ENCODE measurements at regions not wholly inside any gene's neighbourhood (a gene's known extent, or its start where the extent isn't known, plus 50 kb on each side); places are given as distances from the start of the nearest gene placed in this dataset.

DNA sequence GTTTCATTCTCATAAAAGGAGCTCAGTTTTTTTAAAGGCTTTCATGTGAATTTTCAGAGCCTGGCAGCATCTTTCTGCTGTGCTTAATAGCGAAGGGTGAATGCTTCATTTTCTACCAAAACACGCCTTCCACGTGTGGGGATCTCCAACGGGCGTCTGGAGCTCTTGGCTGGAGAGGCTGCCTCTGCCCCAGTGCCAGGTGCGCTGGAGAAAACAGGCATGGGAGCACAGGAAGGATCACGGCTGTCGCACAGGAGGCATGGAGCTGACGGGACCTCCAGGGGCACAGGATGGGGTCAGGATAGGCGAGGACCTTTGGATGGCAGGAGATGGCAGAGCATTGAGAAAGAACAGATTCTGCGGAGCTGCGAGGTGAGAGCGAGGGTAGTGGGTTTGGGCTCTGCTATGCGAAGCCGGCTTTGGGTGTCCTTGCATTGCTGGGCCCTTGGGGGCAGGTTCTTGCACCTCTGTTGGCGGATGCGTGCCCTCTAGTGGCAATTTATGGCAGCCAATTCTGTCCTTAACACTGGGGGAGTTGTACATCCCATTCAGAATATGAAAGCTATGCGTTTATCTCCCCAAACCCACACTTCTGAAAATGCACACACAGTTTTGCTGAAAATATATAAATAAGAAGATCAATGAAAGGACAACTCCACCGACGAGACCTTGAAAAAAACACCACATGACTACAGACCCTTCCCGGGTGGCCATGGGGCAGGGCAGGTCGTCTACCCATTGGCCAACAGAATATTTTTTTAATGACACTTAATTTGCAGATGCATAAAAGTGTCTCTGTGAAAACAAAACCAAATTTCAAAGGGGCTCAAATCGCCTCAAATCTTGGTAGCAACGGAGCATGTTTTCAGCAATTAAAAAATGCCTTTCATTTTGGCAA is 90.4 kb upstream of the SLC35G4 start:
- Histone ChIP-seq H3K4me3 (ENCODE audit: low read depth in 2 of 2, low read length in 1 of 2) (peak overlapping the region in 1 of 2 experiments; percentile 30; a peak in 2 of 4 replicates), H3K4me2 (peak overlapping the region; percentile 55; the same call in 1 of the 2 replicates), H3K9me2 (no peaks in the 10 kb centered on the region), H2AFZ (ENCODE audit: low read depth) (no peak overlapping the region), H4K20me1 (ENCODE audit: insufficient read depth) (no peaks in the 10 kb centered on the region), H3K9ac (no peak overlapping the region), H3K9me3 (no peaks in the 10 kb centered on the region), H3K27ac (ENCODE audit: low read depth in 2 of 2, low read length in 1 of 2) (no peak overlapping the region), H3F3A (replicated peaks; ENCODE audit: insufficient read depth) (no peaks in the 10 kb centered on the region), H3K27me3 (ENCODE audit: insufficient read depth) (peaks cover 7% of the 10 kb centered on the region; the same call in 1 of the 2 replicates), H3K79me2 (ENCODE audit: insufficient read depth) (no peaks in the 10 kb centered on the region), H3K36me3 (replicated peaks in 1 of 2; ENCODE audit: control insufficient read depth in 1 of 2, insufficient read depth in 2 of 2, low read length in 1 of 2) (no peaks in the 10 kb centered on the region), H3K4me1 (ENCODE audit: control insufficient read depth in 1 of 2, insufficient read depth in 2 of 2, low read depth in 1 of 2, low read length in 1 of 2) (no peaks in the 10 kb centered on the region)
- CTCF ChIA-PET = interaction anchor here (0.7 to 2.3 kb wide), 15 partner anchors 9 to 208 kb away, joined by 3 to 14 read pairs (median 4); no protein-coding TSS in a partner anchor
- DNase-seq = peak; percentile 54
- POLR2A ChIA-PET = no interaction called here
- 9% methylated on average over 20 of the region's 24 CpGs for WGBS (ENCODE audit: low lambda C conversion rate)
- TF ChIP-seq GABPA (IDR thresholded peaks at IDR 0.05; ENCODE audit: low read depth) (no peak), RFX5 (IDR thresholded peaks at IDR 0.05; ENCODE audit: low read length) (no peak), RAD21 (IDR thresholded peaks at IDR 0.05; ENCODE audit: low read length) (peak; percentile 54), RXRA (IDR thresholded peaks at IDR 0.05; ENCODE audit: borderline replicate concordance, low read depth) (no peak), NRF1 (IDR thresholded peaks at IDR 0.05; ENCODE audit: low read depth, low read length) (no peak), IRF3 (IDR thresholded peaks at IDR 0.05; ENCODE audit: low read depth, low read length) (no peak), TEAD4 (IDR thresholded peaks at IDR 0.05; ENCODE audit: borderline replicate concordance, insufficient read depth) (no peak), SMC3 (IDR thresholded peaks at IDR 0.05; ENCODE audit: low read depth, low read length) (peak; percentile 60), FOXJ3 (CRISPR knock-in tag; IDR thresholded peaks at IDR 0.05) (no peak), RCOR1 (IDR thresholded peaks at IDR 0.05; ENCODE audit: low read length) (no peak), NFIC (IDR thresholded peaks at IDR 0.05; ENCODE audit: borderline replicate concordance) (no peak), FOXM1 (IDR thresholded peaks at IDR 0.05; ENCODE audit: low read depth) (no peak), MXI1 (IDR thresholded peaks at IDR 0.05; ENCODE audit: low read depth, low read length) (no peak), MAX (IDR thresholded peaks at IDR 0.05; ENCODE audit: low read depth) (0 out of 2 replicates have a peak, but pooled peaks have one; percentile 17), SIN3A (IDR thresholded peaks at IDR 0.05; ENCODE audit: borderline replicate concordance, low read depth, low read length) (no peak), FOSL2 (IDR thresholded peaks at IDR 0.05; ENCODE audit: borderline replicate concordance, low read depth) (no peak), YY1 (IDR thresholded peaks at IDR 0.05; ENCODE audit: low read depth) (no peak), EZH2phosphoT487 (IDR thresholded peaks at IDR 0.05; ENCODE audit: borderline replicate concordance, low read depth) (no peak), TCF12 (IDR thresholded peaks at IDR 0.05) (no peak), EP300 (IDR thresholded peaks at IDR 0.05; ENCODE audit: borderline replicate concordance in 1 of 2, low read depth in 1 of 2, low read length in 1 of 2) (no peak), TAF1 (IDR thresholded peaks at IDR 0.05; ENCODE audit: borderline replicate concordance, low read depth, low read length) (no peak), PBX3 (IDR thresholded peaks at IDR 0.05) (no peak), MEF2A (IDR thresholded peaks at IDR 0.05; ENCODE audit: borderline replicate concordance, low read depth) (no peak)
- TF ChIP-seq, protein P1, sequence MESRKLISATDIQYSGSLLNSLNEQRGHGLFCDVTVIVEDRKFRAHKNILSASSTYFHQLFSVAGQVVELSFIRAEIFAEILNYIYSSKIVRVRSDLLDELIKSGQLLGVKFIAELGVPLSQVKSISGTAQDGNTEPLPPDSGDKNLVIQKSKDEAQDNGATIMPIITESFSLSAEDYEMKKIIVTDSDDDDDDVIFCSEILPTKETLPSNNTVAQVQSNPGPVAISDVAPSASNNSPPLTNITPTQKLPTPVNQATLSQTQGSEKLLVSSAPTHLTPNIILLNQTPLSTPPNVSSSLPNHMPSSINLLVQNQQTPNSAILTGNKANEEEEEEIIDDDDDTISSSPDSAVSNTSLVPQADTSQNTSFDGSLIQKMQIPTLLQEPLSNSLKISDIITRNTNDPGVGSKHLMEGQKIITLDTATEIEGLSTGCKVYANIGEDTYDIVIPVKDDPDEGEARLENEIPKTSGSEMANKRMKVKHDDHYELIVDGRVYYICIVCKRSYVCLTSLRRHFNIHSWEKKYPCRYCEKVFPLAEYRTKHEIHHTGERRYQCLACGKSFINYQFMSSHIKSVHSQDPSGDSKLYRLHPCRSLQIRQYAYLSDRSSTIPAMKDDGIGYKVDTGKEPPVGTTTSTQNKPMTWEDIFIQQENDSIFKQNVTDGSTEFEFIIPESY (IDR thresholded peaks at IDR 0.05; ENCODE audit: borderline replicate concordance, low read depth) = no peak
- TF ChIP-seq, protein P2, sequence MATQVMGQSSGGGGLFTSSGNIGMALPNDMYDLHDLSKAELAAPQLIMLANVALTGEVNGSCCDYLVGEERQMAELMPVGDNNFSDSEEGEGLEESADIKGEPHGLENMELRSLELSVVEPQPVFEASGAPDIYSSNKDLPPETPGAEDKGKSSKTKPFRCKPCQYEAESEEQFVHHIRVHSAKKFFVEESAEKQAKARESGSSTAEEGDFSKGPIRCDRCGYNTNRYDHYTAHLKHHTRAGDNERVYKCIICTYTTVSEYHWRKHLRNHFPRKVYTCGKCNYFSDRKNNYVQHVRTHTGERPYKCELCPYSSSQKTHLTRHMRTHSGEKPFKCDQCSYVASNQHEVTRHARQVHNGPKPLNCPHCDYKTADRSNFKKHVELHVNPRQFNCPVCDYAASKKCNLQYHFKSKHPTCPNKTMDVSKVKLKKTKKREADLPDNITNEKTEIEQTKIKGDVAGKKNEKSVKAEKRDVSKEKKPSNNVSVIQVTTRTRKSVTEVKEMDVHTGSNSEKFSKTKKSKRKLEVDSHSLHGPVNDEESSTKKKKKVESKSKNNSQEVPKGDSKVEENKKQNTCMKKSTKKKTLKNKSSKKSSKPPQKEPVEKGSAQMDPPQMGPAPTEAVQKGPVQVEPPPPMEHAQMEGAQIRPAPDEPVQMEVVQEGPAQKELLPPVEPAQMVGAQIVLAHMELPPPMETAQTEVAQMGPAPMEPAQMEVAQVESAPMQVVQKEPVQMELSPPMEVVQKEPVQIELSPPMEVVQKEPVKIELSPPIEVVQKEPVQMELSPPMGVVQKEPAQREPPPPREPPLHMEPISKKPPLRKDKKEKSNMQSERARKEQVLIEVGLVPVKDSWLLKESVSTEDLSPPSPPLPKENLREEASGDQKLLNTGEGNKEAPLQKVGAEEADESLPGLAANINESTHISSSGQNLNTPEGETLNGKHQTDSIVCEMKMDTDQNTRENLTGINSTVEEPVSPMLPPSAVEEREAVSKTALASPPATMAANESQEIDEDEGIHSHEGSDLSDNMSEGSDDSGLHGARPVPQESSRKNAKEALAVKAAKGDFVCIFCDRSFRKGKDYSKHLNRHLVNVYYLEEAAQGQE (IDR thresholded peaks at IDR 0.05; ENCODE audit: low read depth, low read length) = no peak
